ENCODE measurements at regions not wholly inside any gene's neighbourhood (a gene's known extent, or its start where the extent isn't known, plus 50 kb on each side); places are given as distances from the start of the nearest gene placed in this dataset.

DNA sequence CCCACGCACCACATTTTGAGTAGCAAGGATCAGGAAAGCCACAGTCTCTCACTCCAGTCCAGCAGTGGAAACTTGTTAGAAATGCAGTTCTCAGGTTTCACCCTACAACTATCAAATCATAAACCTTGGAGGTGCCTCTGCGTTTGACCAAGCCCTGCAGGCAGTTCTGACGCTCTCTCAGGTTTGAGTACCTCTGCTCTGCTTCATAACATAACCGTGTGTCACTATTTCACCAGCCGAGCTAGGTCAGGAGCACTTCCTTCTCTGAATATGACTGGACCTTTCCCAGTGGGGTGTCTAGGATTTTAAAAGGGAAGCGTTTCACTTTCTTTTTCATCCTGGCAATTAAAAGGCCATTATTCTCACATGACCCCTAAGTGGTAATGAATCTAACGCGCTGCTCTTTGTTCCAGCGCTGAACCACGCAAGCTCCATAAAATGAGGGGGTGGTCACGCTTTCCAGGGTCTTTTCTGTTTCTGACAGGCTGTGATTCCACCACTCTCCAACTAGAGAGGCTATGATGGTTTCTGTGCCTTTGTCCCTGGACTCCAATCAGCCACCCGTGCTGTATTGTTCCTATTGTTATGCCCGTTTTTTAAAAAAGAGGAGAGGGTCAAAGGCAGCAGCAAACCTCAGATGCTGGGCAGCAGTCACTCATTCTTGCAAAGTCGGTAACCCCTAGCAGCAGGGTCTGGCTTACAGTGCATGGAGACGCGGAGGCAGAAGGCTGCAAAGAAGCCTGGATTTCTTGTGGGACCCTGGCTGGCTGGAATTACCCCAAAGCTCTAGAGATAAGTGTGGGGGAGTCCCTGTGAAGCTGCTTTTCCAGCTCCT is 75.2 kb upstream of the CTNNA2 start (continued):
- TF ChIP-seq FOSL1 (IDR thresholded peaks at IDR 0.05; ENCODE audit: low read depth), result no peak

- Histone ChIP-seq H3K4me1 (ENCODE audit: control insufficient read depth in 1 of 2, insufficient read depth in 2 of 2, low read length in 2 of 2) (no peaks in the 10 kb centered on the region), H3K4me3 (replicated peaks in 1 of 2; ENCODE audit: low read depth in 1 of 2, low read length in 2 of 2) (no peak overlapping the region), H3K27ac (ENCODE audit: low read depth, low read length) (no peak overlapping the region), H3K79me2 (ENCODE audit: insufficient read depth, low read length) (no peaks in the 10 kb centered on the region), H3K9ac (ENCODE audit: low read length) (no peak overlapping the region), H3K4me2 (ENCODE audit: low read length) (no peak overlapping the region), H3K36me3 (ENCODE audit: control insufficient read depth in 1 of 2, insufficient read depth in 2 of 2, low read length in 2 of 2) (no peaks in the 10 kb centered on the region), H3K9me2 (ENCODE audit: insufficient read depth) (no peaks in the 10 kb centered on the region), H2AFZ (ENCODE audit: low read depth, low read length, poor library complexity, severe bottlenecking) (no peak overlapping the region), H3K27me3 (ENCODE audit: insufficient read depth, low read length) (no peaks in the 10 kb centered on the region), H4K20me1 (ENCODE audit: insufficient read depth) (no peaks in the 10 kb centered on the region), H3K9me3 (ENCODE audit: control insufficient read depth in 1 of 2, insufficient read depth in 1 of 2, low read depth in 1 of 2, low read length in 2 of 2) (peaks cover 11 to 28% of the 10 kb centered on the region in 2 experiments; a peak in 2 of 4 replicates)
- DNase-seq (ENCODE audit: low read depth, low spot score) (no peak), ATAC-seq (no peak)
- ChIA-PET CTCF (no interaction called here), POLR2A (no interaction called here), RAD21 (ENCODE audit: low non-redundant PET in 1 of 2, low total read pairs in 2 of 2, uncharacterized antibody in 2 of 2, unreplicated experiment in 2 of 2) (no interaction called here)
- intact Hi-C loops (cut with micrococcal nuclease), result no loop called here
- BruUV-seq (replicated peaks), result no TSS peak
- TF ChIP-seq JUND (IDR thresholded peaks at IDR 0.05), result no peak
- TF ChIP-seq SP1 (IDR thresholded peaks at IDR 0.05; ENCODE audit: low read depth), result no peak
- TF ChIP-seq ZFX (IDR thresholded peaks at IDR 0.05), result no peak
- TF ChIP-seq EGR1 (IDR thresholded peaks at IDR 0.05; ENCODE audit: low read depth), result no peak
- TF ChIP-seq MAX (IDR thresholded peaks at IDR 0.05), result no peak
- no peak for TF ChIP-seq ZNF274 (IDR thresholded peaks at IDR 0.05; ENCODE audit: low read depth, low read length)
- no peak for TF ChIP-seq EZH2phosphoT487 (IDR thresholded peaks at IDR 0.05; ENCODE audit: borderline replicate concordance)
These were observed 78.5 kb upstream of the CTNNA2 start for GRCh38 chr2:79434362-79434761.

DNA sequence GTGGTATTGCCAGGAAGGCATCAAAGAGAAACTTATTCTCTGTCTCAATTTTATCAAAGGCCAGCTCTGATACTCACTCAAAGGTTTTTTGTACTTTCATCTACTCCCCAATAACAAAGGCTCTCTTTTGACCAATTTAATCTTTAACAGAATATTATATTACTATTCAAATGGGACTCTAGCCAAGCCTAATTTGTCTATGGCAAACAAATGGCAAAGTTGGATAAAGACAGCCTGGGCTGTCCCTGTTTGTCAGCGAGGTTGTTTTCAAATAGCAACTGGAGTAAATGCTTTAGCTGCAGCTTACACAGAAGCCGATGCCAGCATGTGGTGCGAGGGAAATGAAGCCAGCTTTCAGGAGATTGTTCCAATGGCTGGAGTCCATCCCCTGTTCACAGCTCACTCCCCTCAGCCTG is 80.1 kb upstream of the CTNNA2 start:
- no peak overlapping the region for H3K4me3 ChIP-seq (replicated peaks in 1 of 2; ENCODE audit: low read depth in 1 of 2, low read length in 2 of 2)
- intact Hi-C loops (cut with micrococcal nuclease), result no loop called here
- H3K9me2 ChIP-seq (ENCODE audit: insufficient read depth), result no peaks in the 10 kb centered on the region
- POLR2A ChIA-PET, result no interaction called here
- H3K79me2 ChIP-seq (ENCODE audit: insufficient read depth, low read length), result no peaks in the 10 kb centered on the region
- CTCF ChIA-PET, result no interaction called here
- no peaks in the 10 kb centered on the region for H3K4me1 ChIP-seq (ENCODE audit: control insufficient read depth in 1 of 2, insufficient read depth in 2 of 2, low read length in 2 of 2)
- RAD21 ChIA-PET (ENCODE audit: low non-redundant PET in 1 of 2, low total read pairs in 2 of 2, uncharacterized antibody in 2 of 2, unreplicated experiment in 2 of 2), result no interaction called here
- peaks cover 11 to 33% of the 10 kb centered on the region in 2 experiments; a peak in 2 of 4 replicates for H3K9me3 ChIP-seq (ENCODE audit: control insufficient read depth in 1 of 2, insufficient read depth in 1 of 2, low read depth in 1 of 2, low read length in 2 of 2)
- H3K36me3 ChIP-seq (ENCODE audit: control insufficient read depth in 1 of 2, insufficient read depth in 2 of 2, low read length in 2 of 2), result no peaks in the 10 kb centered on the region
- no peak for ATAC-seq
- no peak overlapping the region for H3K9ac ChIP-seq (ENCODE audit: low read length)
- no peaks in the 10 kb centered on the region for H3K27me3 ChIP-seq (ENCODE audit: insufficient read depth, low read length)
- no peaks in the 10 kb centered on the region for H4K20me1 ChIP-seq (ENCODE audit: insufficient read depth)
- H3K4me2 ChIP-seq (ENCODE audit: low read length), result no peak overlapping the region
- no TSS peak for BruUV-seq (replicated peaks)
- no peak for DNase-seq (ENCODE audit: low read depth, low spot score)
- H2AFZ ChIP-seq (ENCODE audit: low read depth, low read length, poor library complexity, severe bottlenecking), result no peak overlapping the region
- H3K27ac ChIP-seq (ENCODE audit: low read depth, low read length), result no peak overlapping the region
- TF ChIP-seq CEBPB (IDR thresholded peaks at IDR 0.05; ENCODE audit: low read depth) (no peak), RAD21 (IDR thresholded peaks at IDR 0.05; ENCODE audit: low read depth) (no peak), ZFX (IDR thresholded peaks at IDR 0.05) (no peak), EZH2 (IDR thresholded peaks at IDR 0.05) (no peak), EZH2phosphoT487 (IDR thresholded peaks at IDR 0.05; ENCODE audit: borderline replicate concordance) (no peak), POLR2A (IDR thresholded peaks at IDR 0.05; ENCODE audit: borderline replicate concordance, extremely low read depth, insufficient read depth, insufficient read length) (no peak), ZNF274 (IDR thresholded peaks at IDR 0.05; ENCODE audit: low read depth, low read length) (no peak), CTCF (IDR thresholded peaks at IDR 0.05 in 2 of 3, conservative IDR thresholded peaks at IDR 0.05 in 1 of 3; ENCODE audit: borderline replicate concordance in 1 of 3, insufficient read depth in 1 of 3, low read depth in 2 of 3, low read length in 2 of 3) (no peak)
- TF ChIP-seq, protein P1, sequence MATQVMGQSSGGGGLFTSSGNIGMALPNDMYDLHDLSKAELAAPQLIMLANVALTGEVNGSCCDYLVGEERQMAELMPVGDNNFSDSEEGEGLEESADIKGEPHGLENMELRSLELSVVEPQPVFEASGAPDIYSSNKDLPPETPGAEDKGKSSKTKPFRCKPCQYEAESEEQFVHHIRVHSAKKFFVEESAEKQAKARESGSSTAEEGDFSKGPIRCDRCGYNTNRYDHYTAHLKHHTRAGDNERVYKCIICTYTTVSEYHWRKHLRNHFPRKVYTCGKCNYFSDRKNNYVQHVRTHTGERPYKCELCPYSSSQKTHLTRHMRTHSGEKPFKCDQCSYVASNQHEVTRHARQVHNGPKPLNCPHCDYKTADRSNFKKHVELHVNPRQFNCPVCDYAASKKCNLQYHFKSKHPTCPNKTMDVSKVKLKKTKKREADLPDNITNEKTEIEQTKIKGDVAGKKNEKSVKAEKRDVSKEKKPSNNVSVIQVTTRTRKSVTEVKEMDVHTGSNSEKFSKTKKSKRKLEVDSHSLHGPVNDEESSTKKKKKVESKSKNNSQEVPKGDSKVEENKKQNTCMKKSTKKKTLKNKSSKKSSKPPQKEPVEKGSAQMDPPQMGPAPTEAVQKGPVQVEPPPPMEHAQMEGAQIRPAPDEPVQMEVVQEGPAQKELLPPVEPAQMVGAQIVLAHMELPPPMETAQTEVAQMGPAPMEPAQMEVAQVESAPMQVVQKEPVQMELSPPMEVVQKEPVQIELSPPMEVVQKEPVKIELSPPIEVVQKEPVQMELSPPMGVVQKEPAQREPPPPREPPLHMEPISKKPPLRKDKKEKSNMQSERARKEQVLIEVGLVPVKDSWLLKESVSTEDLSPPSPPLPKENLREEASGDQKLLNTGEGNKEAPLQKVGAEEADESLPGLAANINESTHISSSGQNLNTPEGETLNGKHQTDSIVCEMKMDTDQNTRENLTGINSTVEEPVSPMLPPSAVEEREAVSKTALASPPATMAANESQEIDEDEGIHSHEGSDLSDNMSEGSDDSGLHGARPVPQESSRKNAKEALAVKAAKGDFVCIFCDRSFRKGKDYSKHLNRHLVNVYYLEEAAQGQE (IDR thresholded peaks at IDR 0.05; ENCODE audit: low read depth), result no peak

Data from HCT116 (cell line).